ENCODE measurements at regions not wholly inside any gene's neighbourhood (a gene's known extent, or its start where the extent isn't known, plus 50 kb on each side); places are given as distances from the start of the nearest gene placed in this dataset.

GRCh38 chr12:114933428-114934160 is 249.6 kb upstream of the TBX3 start (continued):
- no peak for TF ChIP-seq NR3C1 (IDR thresholded peaks at IDR 0.05)
- TF ChIP-seq E2F6 (IDR thresholded peaks at IDR 0.05; ENCODE audit: borderline replicate concordance, low read depth), result peak; percentile 40
- TF ChIP-seq, protein P1, sequence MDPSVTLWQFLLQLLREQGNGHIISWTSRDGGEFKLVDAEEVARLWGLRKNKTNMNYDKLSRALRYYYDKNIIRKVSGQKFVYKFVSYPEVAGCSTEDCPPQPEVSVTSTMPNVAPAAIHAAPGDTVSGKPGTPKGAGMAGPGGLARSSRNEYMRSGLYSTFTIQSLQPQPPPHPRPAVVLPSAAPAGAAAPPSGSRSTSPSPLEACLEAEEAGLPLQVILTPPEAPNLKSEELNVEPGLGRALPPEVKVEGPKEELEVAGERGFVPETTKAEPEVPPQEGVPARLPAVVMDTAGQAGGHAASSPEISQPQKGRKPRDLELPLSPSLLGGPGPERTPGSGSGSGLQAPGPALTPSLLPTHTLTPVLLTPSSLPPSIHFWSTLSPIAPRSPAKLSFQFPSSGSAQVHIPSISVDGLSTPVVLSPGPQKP (IDR thresholded peaks at IDR 0.05; ENCODE audit: low read depth, low read length), result no peak
- TF ChIP-seq CBX8 (IDR thresholded peaks at IDR 0.05), result no peak
- no peak for TF ChIP-seq NFE2L2 (conservative IDR thresholded peaks at IDR 0.05; ENCODE audit: low read length)
- no peak for TF ChIP-seq RARB (CRISPR knock-in tag; IDR thresholded peaks at IDR 0.05)
- TF ChIP-seq ZSCAN20 (CRISPR knock-in tag; IDR thresholded peaks at IDR 0.05), result no peak
- TF ChIP-seq ESRRA (IDR thresholded peaks at IDR 0.05; ENCODE audit: borderline replicate concordance, low read length), result no peak
- TF ChIP-seq PBX3 (IDR thresholded peaks at IDR 0.05), result peak; percentile 85
- peak; percentile 64; the same call in 1 of the 3 replicates for TF ChIP-seq BCL3 (IDR thresholded peaks at IDR 0.05)
- no peak for TF ChIP-seq HDAC2 (IDR thresholded peaks at IDR 0.05)
- TF ChIP-seq EP300 (IDR thresholded peaks at IDR 0.05), result peak; percentile 85 to 88; a peak in 4 of 5 replicates
- no peak for TF ChIP-seq PHF8 (IDR thresholded peaks at IDR 0.05; ENCODE audit: borderline replicate concordance, low read depth)
- TF ChIP-seq ZNF302 (CRISPR knock-in tag; IDR thresholded peaks at IDR 0.05), result no peak
- no peak for TF ChIP-seq EHF (CRISPR knock-in tag; IDR thresholded peaks at IDR 0.05)
- peak; percentile 69 to 96 for TF ChIP-seq CEBPB (IDR thresholded peaks at IDR 0.05)
- no peak for TF ChIP-seq RFX5 (IDR thresholded peaks at IDR 0.05)
- no peak for TF ChIP-seq RNF2 (IDR thresholded peaks at IDR 0.05; ENCODE audit: borderline replicate concordance, low read depth)
- TF ChIP-seq GATA3 (IDR thresholded peaks at IDR 0.05; ENCODE audit: borderline replicate concordance), result peak; percentile 97
- TF ChIP-seq CHD2 (IDR thresholded peaks at IDR 0.05; ENCODE audit: low read length, partially characterized antibody), result no peak
- no peak for TF ChIP-seq MAZ (IDR thresholded peaks at IDR 0.05; ENCODE audit: borderline replicate concordance, low read depth, low read length)
- no peak for TF ChIP-seq FOSB (CRISPR knock-in tag; IDR thresholded peaks at IDR 0.05)
- no peak for TF ChIP-seq RCOR1 (IDR thresholded peaks at IDR 0.05; ENCODE audit: low read depth, low read length)
- TF ChIP-seq SREBF2 (IDR thresholded peaks at IDR 0.05), result no peak
- no peak for TF ChIP-seq HMGXB4 (CRISPR knock-in tag; IDR thresholded peaks at IDR 0.05; ENCODE audit: borderline replicate concordance)
- TF ChIP-seq, protein P2, sequence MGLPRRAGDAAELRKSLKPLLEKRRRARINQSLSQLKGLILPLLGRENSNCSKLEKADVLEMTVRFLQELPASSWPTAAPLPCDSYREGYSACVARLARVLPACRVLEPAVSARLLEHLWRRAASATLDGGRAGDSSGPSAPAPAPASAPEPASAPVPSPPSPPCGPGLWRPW (IDR thresholded peaks at IDR 0.05), result peak; percentile 45; the same call in 1 of the 2 replicates

Measured in A549 (cell line).